Hepatocyte (in vitro differentiated cells): ENCODE measurements at regions not wholly inside any gene's neighbourhood (a gene's known extent, or its start where the extent isn't known, plus 50 kb on each side); places are given as distances from the start of the nearest gene placed in this dataset.

ENCODE experiments used
- DNase-seq: peaks from one replicate; pipeline ENCODE4 v3.0.0-alpha.2; 2016; ENCODE audit warnings: low spot score
- H2AFZ ChIP-seq: fragments of 200-600 bp; sonication (generic); 2 replicates; pipeline ENCODE4 v1.6.0; 2016; ENCODE audit warnings: antibody characterized with exemption, mild to moderate bottlenecking
- H3K27ac ChIP-seq: fragments of 200-600 bp; sonication (generic); 2 replicates; pipeline ENCODE4 v1.5.1; 2016; ENCODE audit warnings: mild to moderate bottlenecking
- H3K27me3 ChIP-seq: fragments of 200-600 bp; sonication (generic); 2 replicates; pipeline ENCODE4 v1.6.1; 2016
- H3K36me3 ChIP-seq: fragments of 200-600 bp; sonication (generic); replicated peaks from 2 replicates; pipeline ENCODE4 v1.5.1; 2016; ENCODE audit warnings: low read depth; ENCODE audit not compliant: insufficient read depth
- H3K4me1 ChIP-seq: fragments of 200-600 bp; sonication (generic); 2 replicates; pipeline ENCODE4 v1.5.1; 2016; ENCODE audit warnings: mild to moderate bottlenecking, moderate library complexity; ENCODE audit not compliant: insufficient read depth
- H3K4me2 ChIP-seq: fragments of 200-600 bp; sonication (generic); 2 replicates; pipeline ENCODE4 v1.6.0; 2016
- H3K4me3 ChIP-seq: fragments of 200-600 bp; sonication (generic); 2 replicates; pipeline ENCODE4 v1.5.1; 2016; ENCODE audit warnings: mild to moderate bottlenecking
- H3K79me2 ChIP-seq: fragments of 200-600 bp; sonication (generic); 2 replicates; pipeline ENCODE4 v1.6.0; 2017; ENCODE audit warnings: mild to moderate bottlenecking
- H3K9me2 ChIP-seq: fragments of 200-600 bp; sonication (generic); replicated peaks from 2 replicates; pipeline ENCODE4 v1.6.0; 2017; ENCODE audit warnings: mild to moderate bottlenecking; ENCODE audit not compliant: insufficient read depth
- H3K9me3 ChIP-seq: fragments of 200-600 bp; sonication (generic); 2 replicates; pipeline ENCODE4 v1.5.1; 2016; ENCODE audit warnings: low read depth, mild to moderate bottlenecking
- H4K20me1 ChIP-seq: fragments of 200-600 bp; sonication (generic); 2 replicates; pipeline ENCODE4 v1.6.0; 2016; ENCODE audit warnings: mild to moderate bottlenecking; ENCODE audit not compliant: insufficient read depth, poor library complexity, severe bottlenecking
- CTCF ChIP-seq: fragments of 200-600 bp; sonication (generic); IDR thresholded peaks from 2 replicates; pipeline ENCODE4 v1.5.1; 2016; ENCODE audit warnings: antibody characterized with exemption, mild to moderate bottlenecking; ENCODE audit not compliant: poor library complexity
- EZH2 ChIP-seq: fragments of 200-600 bp; sonication (generic); IDR thresholded peaks from 2 replicates; pipeline ENCODE4 v1.6.1; 2016; ENCODE audit warnings: antibody characterized with exemption, mild to moderate bottlenecking, borderline replicate concordance
- EZH2phosphoT487 ChIP-seq: fragments of 200-600 bp; sonication (generic); IDR thresholded peaks from one replicate; pipeline ENCODE4 v1.6.1; 2018; ENCODE audit warnings: antibody characterized with exemption, mild to moderate bottlenecking, low read depth, moderate library complexity; ENCODE audit not compliant: unreplicated experiment, severe bottlenecking
- WGBS: methylation state at CpG from one replicate; pipeline ENCODE4 v1.1.6; 2016; ENCODE audit warnings: low lambda C conversion rate; ENCODE audit errors: missing lambda C conversion rate; 5-methylcytosine and 5-hydroxymethylcytosine counted together

- Histone ChIP-seq H3K4me2 (peak overlapping the region; percentile 30), H3K79me2 (no peaks in the 10 kb centered on the region), H3K9me2 (no peaks in the 10 kb centered on the region), H2AFZ (no peak overlapping the region), H3K4me3 (no peak overlapping the region), H3K36me3 (no peaks in the 10 kb centered on the region), H4K20me1 (no peaks in the 10 kb centered on the region), H3K27ac (peak overlapping the region; percentile 33), H3K4me1 (peaks cover 21% of the 10 kb centered on the region), H3K27me3 (no peaks in the 10 kb centered on the region), H3K9me3 (no peaks in the 10 kb centered on the region)
- WGBS, result 55% methylated on average over 6 of the region's 6 CpGs
- TF ChIP-seq EZH2 (no peak), CTCF (no peak), EZH2phosphoT487 (no peak)
- DNase-seq, result peak; percentile 19
These were observed 261.4 kb upstream of the USP24 start for GRCh38 chr1:55476445-55477015.

- DNase-seq, result no peak
- H2AFZ ChIP-seq, result no peak overlapping the region
- H4K20me1 ChIP-seq, result no peaks in the 10 kb centered on the region
- TF ChIP-seq CTCF (no peak), EZH2phosphoT487 (no peak), EZH2 (no peak)
- no peak overlapping the region for H3K4me3 ChIP-seq
- H3K27ac ChIP-seq, result no peak overlapping the region
- H3K9me3 ChIP-seq, result no peaks in the 10 kb centered on the region
- H3K4me1 ChIP-seq, result peaks cover 15% of the 10 kb centered on the region
- H3K36me3 ChIP-seq, result no peaks in the 10 kb centered on the region
- H3K4me2 ChIP-seq, result no peak overlapping the region
- WGBS, result 76% methylated on average over 1 of the region's 1 CpG
- no peaks in the 10 kb centered on the region for H3K79me2 ChIP-seq
- no peaks in the 10 kb centered on the region for H3K9me2 ChIP-seq
- H3K27me3 ChIP-seq, result no peaks in the 10 kb centered on the region
These were observed 259.1 kb upstream of the USP24 start for GRCh38 chr1:55474168-55474786.

GRCh38 chr1:55473661-55474060 is 258.5 kb upstream of the USP24 start:
- Histone ChIP-seq H3K4me1 (peaks cover 17% of the 10 kb centered on the region), H3K9me2 (no peaks in the 10 kb centered on the region), H3K27me3 (no peaks in the 10 kb centered on the region), H3K27ac (no peak overlapping the region), H3K36me3 (no peaks in the 10 kb centered on the region), H3K79me2 (no peaks in the 10 kb centered on the region), H3K4me3 (no peak overlapping the region), H2AFZ (no peak overlapping the region), H3K4me2 (no peak overlapping the region), H3K9me3 (no peaks in the 10 kb centered on the region), H4K20me1 (no peaks in the 10 kb centered on the region)
- WGBS, result 94% methylated on average over 2 of the region's 2 CpGs
- no peak for TF ChIP-seq EZH2phosphoT487
- TF ChIP-seq CTCF, result no peak
- no peak for TF ChIP-seq EZH2
- no peak for DNase-seq
